Parathyroid adenoma (tissue), 2 donors: ENCODE measurements at regions not wholly inside any gene's neighbourhood (a gene's known extent, or its start where the extent isn't known, plus 50 kb on each side); places are given as distances from the start of the nearest gene placed in this dataset.
"Not testable (repeated sequence)": the region's sequence is repeated elsewhere in the genome, so short reads cannot be mapped to it uniquely, and the experiment has no call there.

ENCODE experiments used
- H2AFZ ChIP-seq: fragments of 300-600 bp; sonication (generic); one replicate; pipeline ENCODE4 v1.7.0; 2017; ENCODE audit warnings: antibody characterized with exemption, mild to moderate bottlenecking
- H3K27ac ChIP-seq: fragments of 300-600 bp; sonication (generic); one replicate; pipeline ENCODE4 v1.7.0; 2017
- H3K27me3 ChIP-seq: fragments of 300-600 bp; sonication (generic); one replicate; pipeline ENCODE4 v1.7.0; 2017; ENCODE audit warnings: low read length; ENCODE audit not compliant: control insufficient read depth, insufficient read depth
- H3K36me3 ChIP-seq: fragments of 300-600 bp; sonication (generic); one replicate; pipeline ENCODE4 v1.7.0; 2017; ENCODE audit warnings: low read length; ENCODE audit not compliant: control insufficient read depth, insufficient read depth
- H3K4me1 ChIP-seq: fragments of 300-600 bp; sonication (generic); one replicate; pipeline ENCODE4 v1.7.0; 2017; ENCODE audit warnings: control low read depth
- H3K4me2 ChIP-seq: fragments of 300-600 bp; sonication (generic); one replicate; pipeline ENCODE4 v1.7.0; 2017; ENCODE audit warnings: low read length
- H3K4me3 ChIP-seq: fragments of 300-600 bp; sonication (generic); one replicate; pipeline ENCODE4 v1.7.0; 2017; ENCODE audit warnings: low read depth, low read length
- H3K79me2 ChIP-seq: fragments of 300-600 bp; sonication (generic); one replicate; pipeline ENCODE4 v1.7.0; 2017; ENCODE audit warnings: control low read depth
- H3K9ac ChIP-seq: fragments of 300-600 bp; sonication (generic); one replicate; pipeline ENCODE4 v1.7.0; 2017; ENCODE audit warnings: mild to moderate bottlenecking
- H3K9me3 ChIP-seq: fragments of 300-600 bp; sonication (generic); one replicate; pipeline ENCODE4 v1.7.0; 2017; ENCODE audit warnings: low read length; ENCODE audit not compliant: control insufficient read depth
- CTCF ChIP-seq: fragments of 300-600 bp; sonication (generic); IDR thresholded peaks from one replicate; pipeline ENCODE4 v1.7.0; 2017; ENCODE audit warnings: antibody characterized with exemption, mild to moderate bottlenecking
- donor health status: primary hyperparathyroidism.

DNA sequence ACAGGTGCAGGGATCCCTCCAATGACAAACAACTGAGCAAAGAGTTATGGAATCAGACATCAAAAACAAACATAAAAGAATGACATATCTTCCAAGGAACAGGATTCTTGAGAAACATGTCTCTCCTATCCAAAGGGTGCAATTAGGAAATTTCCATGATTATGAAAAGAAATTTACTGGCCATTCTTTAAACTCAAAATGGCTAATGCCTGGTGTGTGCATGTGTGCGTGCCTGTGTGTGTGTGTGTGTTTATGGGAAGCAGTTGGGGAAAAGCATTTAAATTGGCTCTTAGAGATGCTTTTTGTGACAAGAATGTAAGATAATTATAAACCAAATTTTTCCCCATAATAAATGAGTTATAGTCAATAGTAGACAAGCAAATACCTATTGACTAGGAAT is 320.5 kb upstream of the THBS1 start:
- Histone ChIP-seq H3K27me3 (no peaks in the 10 kb centered on the region), H3K9me3 (no peaks in the 10 kb centered on the region), H3K4me3 (no peak overlapping the region), H3K4me2 (no peak overlapping the region), H3K4me1 (no peaks in the 10 kb centered on the region), H3K27ac (no peak overlapping the region), H2AFZ (no peak overlapping the region), H3K36me3 (no peaks in the 10 kb centered on the region), H3K9ac (no peak overlapping the region), H3K79me2 (no peaks in the 10 kb centered on the region)
- TF ChIP-seq CTCF: no peak

DNA sequence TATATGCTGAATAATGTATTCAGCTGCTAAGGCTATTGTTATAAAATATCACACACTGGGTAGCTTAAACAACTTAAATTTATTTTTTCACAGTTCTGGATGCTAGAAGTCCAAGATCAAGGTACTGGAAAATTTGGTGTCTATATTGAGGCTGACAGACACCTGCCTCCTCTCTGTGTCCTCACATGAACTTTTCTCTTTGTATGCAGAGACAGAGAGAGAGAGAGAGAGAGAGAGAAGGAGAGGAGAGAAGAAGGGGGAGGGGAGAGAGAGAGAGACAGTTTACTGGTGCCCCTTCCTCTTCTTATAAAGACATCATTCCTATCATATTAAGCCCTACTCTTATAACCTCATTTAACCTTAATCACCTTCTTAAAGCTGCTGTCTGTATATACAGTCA is 320.1 kb upstream of the THBS1 start:
- Histone ChIP-seq H2AFZ (no peak overlapping the region), H3K36me3 (no peaks in the 10 kb centered on the region), H3K4me1 (no peaks in the 10 kb centered on the region), H3K79me2 (no peaks in the 10 kb centered on the region), H3K4me3 (no peak overlapping the region), H3K27me3 (no peaks in the 10 kb centered on the region), H3K9ac (no peak overlapping the region), H3K4me2 (no peak overlapping the region), H3K27ac (no peak overlapping the region), H3K9me3 (no peaks in the 10 kb centered on the region)
- no peak for TF ChIP-seq CTCF

- not testable (repeated sequence) for H3K4me3 ChIP-seq, H3K27me3 ChIP-seq, H3K4me1 ChIP-seq, H2AFZ ChIP-seq, H3K27ac ChIP-seq, H3K4me2 ChIP-seq, H3K9me3 ChIP-seq, H3K36me3 ChIP-seq, H3K9ac ChIP-seq, H3K79me2 ChIP-seq
Observed at GRCh38 chr15:39261397-39262183, 319.3 kb upstream of the THBS1 start.

DNA sequence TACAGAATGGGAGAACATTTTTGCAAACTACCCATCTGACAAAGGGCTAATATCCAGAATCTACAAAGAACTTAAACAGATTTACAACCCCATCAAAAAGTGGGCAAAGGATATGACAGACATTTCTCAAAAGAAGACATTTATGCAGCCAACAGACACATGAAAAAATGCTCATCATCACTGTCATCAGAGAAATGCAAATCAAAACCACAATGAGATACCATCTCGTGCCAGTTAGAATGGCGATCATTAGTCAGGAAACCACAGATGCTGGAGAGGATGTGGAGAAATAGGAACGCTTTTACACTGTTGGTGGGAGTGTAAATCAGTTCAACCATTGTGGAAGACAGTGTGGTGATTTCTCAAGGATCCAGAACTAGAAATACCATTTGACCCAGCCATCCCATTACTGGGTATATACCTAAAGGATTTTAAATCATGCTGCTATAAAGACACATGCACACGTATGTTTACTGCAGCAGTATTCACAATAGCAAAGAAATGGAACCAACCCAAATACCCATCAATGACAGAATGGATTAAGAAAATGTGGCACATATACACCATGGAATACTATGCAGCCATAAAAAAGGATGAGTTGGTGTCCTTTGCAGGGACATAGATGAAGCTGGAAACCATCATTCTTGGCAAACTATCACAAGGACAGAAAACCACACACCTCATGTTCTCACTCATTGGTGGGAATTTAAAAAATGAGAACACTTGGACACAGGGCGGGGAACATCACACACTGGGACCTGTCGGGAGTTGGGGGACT is 317.7 kb upstream of the THBS1 start:
- H3K27ac ChIP-seq: not testable (repeated sequence)

GRCh38 chr15:39265261-39265660 is 315.6 kb upstream of the THBS1 start:
- H2AFZ ChIP-seq: no peak overlapping the region
- H3K4me2 ChIP-seq: no peak overlapping the region
- H3K9me3 ChIP-seq: no peaks in the 10 kb centered on the region
- no peak overlapping the region for H3K27ac ChIP-seq
- H3K4me3 ChIP-seq: no peak overlapping the region
- no peaks in the 10 kb centered on the region for H3K79me2 ChIP-seq
- no peak overlapping the region for H3K9ac ChIP-seq
- TF ChIP-seq CTCF: no peak
- H3K27me3 ChIP-seq: no peaks in the 10 kb centered on the region
- no peaks in the 10 kb centered on the region for H3K4me1 ChIP-seq
- no peaks in the 10 kb centered on the region for H3K36me3 ChIP-seq

More for the DNA sequence above, 317.7 kb upstream of the THBS1 start:
- not testable (repeated sequence) for H3K4me3 ChIP-seq, H3K4me2 ChIP-seq, H3K9me3 ChIP-seq, H2AFZ ChIP-seq, H3K4me1 ChIP-seq, H3K79me2 ChIP-seq, H3K36me3 ChIP-seq, H3K27me3 ChIP-seq, H3K9ac ChIP-seq
